ENCODE measurements at regions not wholly inside any gene's neighbourhood (a gene's known extent, or its start where the extent isn't known, plus 50 kb on each side); places are given as distances from the start of the nearest gene placed in this dataset.

DNA sequence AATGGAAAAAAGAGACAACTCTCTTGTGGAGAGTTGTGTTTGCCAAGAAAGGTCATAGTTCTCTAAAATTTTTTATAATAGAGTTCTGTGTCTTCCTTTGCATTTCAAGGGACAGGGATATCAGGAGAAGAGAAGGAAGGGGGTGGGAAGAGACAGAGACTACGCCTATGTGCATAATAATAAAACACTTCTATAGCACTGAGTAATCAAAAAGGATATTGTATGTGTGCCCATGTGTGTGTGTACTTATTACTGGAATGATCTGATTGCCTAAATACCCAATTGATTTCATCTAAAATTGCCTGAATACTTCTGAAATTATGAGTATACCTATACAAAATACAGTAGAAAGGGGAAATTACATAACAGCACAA is 803.7 kb upstream of the ACVR2A start:
- TF ChIP-seq CTCF (conservative IDR thresholded peaks at IDR 0.05 in 1 of 2, IDR thresholded peaks at IDR 0.05 in 1 of 2; ENCODE audit: low read depth in 1 of 2, low read length in 2 of 2) (no peak), EZH2 (IDR thresholded peaks at IDR 0.05; ENCODE audit: low read length, missing control alignments) (no peak)

Measured in fibroblast of lung (primary cell).